Ovary (tissue), 3 donors: ENCODE measurements at regions not wholly inside any gene's neighbourhood (a gene's known extent, or its start where the extent isn't known, plus 50 kb on each side); places are given as distances from the start of the nearest gene placed in this dataset.

ENCODE experiments used
- EP300 ChIP-seq: sonication (generic); formaldehyde crosslinking; IDR thresholded peaks from one replicate; pipeline ENCODE4 v1.6.1; 2017; ENCODE audit warnings: antibody characterized with exemption
- POLR2A ChIP-seq: fragments of 450-650 bp; IDR thresholded peaks from one replicate; pipeline ENCODE4 v1.6.1; 2017; ENCODE audit warnings: antibody characterized with exemption, mild to moderate bottlenecking, moderate library complexity
- TF ChIP-seq, protein P1 (sequence below), 3 donors: fragments of 450-650 bp in 2 of 3; fragments of 200-600 bp in 1 of 3; IDR thresholded peaks; one replicate each; pipeline versions ENCODE4 v1.5.1 to v1.8.0; 2016 to 2022; ENCODE audit warnings: antibody characterized with exemption in 3 of 3, mild to moderate bottlenecking in 1 of 3
- donor health status: DM: no; HTN: no; CAD: no.

DNA sequence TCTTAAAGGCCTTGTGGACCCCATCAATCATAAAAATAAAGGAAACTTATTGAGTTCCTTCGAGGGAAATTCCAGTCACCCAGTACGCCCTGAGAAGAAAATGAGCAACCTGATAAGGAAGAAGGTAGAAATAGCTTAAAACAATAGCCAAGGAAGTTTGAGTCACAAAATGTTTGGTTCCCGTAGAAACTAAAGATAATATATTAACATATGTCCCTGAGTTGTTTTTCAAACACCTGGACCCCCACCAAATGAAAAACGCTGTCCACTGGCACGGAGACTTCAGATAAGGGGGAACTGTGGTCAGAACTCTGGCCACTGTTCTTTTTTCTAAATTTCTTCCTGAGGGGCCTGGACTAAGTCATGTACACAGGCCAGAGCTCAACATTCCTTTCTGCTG, 669.1 kb downstream of the ADCYAP1 start:
- TF ChIP-seq, protein P1, sequence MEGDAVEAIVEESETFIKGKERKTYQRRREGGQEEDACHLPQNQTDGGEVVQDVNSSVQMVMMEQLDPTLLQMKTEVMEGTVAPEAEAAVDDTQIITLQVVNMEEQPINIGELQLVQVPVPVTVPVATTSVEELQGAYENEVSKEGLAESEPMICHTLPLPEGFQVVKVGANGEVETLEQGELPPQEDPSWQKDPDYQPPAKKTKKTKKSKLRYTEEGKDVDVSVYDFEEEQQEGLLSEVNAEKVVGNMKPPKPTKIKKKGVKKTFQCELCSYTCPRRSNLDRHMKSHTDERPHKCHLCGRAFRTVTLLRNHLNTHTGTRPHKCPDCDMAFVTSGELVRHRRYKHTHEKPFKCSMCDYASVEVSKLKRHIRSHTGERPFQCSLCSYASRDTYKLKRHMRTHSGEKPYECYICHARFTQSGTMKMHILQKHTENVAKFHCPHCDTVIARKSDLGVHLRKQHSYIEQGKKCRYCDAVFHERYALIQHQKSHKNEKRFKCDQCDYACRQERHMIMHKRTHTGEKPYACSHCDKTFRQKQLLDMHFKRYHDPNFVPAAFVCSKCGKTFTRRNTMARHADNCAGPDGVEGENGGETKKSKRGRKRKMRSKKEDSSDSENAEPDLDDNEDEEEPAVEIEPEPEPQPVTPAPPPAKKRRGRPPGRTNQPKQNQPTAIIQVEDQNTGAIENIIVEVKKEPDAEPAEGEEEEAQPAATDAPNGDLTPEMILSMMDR (IDR thresholded peaks at IDR 0.05) = no peak
- no peak for TF ChIP-seq EP300
- no peak for TF ChIP-seq POLR2A
